OCI-LY7 (cell line): ENCODE measurements at regions not wholly inside any gene's neighbourhood (a gene's known extent, or its start where the extent isn't known, plus 50 kb on each side); places are given as distances from the start of the nearest gene placed in this dataset.
"Not testable (repeated sequence)": the region's sequence is repeated elsewhere in the genome, so short reads cannot be mapped to it uniquely, and the experiment has no call there.

Source experiments
- BruUV-seq: library from RNA; stranded (reverse); fragments of 400-500 nt; replicated peaks from 2 replicates; lab custom pipeline; 2021; lab: Mats Ljungman, UMichigan
- CTCF ChIA-PET: fragments of 300-600 bp; sonication (Branson Sonifier 250); formaldehyde crosslinking; loops from one replicate; lab custom pipeline; 2022; ENCODE audit warnings: antibody characterized with exemption; ENCODE audit not compliant: unreplicated experiment; lab: Charles Lee
- POLR2A ChIA-PET: fragments of 300-600 bp; sonication (Branson Sonifier 250); formaldehyde crosslinking; loops from one replicate; lab custom pipeline; 2022; ENCODE audit warnings: antibody characterized with exemption; lab: Charles Lee
- DNase-seq: peaks from one replicate; pipeline ENCODE4 v3.0.0-alpha.2; 2015; ENCODE audit warnings: low spot score
- H2AFZ ChIP-seq: fragments of 200-600 bp; sonication (generic), shearing (Covaris generic); 2 replicates; pipeline ENCODE4 v1.6.1; 2014; ENCODE audit warnings: mild to moderate bottlenecking, antibody characterized with exemption, low read length, moderate library complexity
- H3K27ac ChIP-seq: fragments of 200-600 bp; sonication (generic); 2 replicates; pipeline ENCODE4 v1.5.1; 2014; ENCODE audit warnings: mixed run types, low read depth, mild to moderate bottlenecking, moderate library complexity, low read length, inconsistent platforms; ENCODE audit not compliant: poor library complexity, severe bottlenecking
- H3K36me3 ChIP-seq: fragments of 200-600 bp; sonication (generic); 2 replicates; pipeline ENCODE4 v1.6.1; 2014; ENCODE audit warnings: mild to moderate bottlenecking, antibody characterized with exemption, low read length, moderate library complexity, mixed read lengths; ENCODE audit not compliant: insufficient read depth
- H3K4me1 ChIP-seq: fragments of 200-600 bp; sonication (generic); 2 replicates; pipeline ENCODE4 v1.5.1; 2014; ENCODE audit warnings: mild to moderate bottlenecking, low read length; ENCODE audit not compliant: insufficient read depth, poor library complexity, severe bottlenecking
- H3K4me2 ChIP-seq: fragments of 200-600 bp; sonication (generic); 2 replicates; pipeline ENCODE4 v1.6.1; 2014; ENCODE audit warnings: mild to moderate bottlenecking, low read length
- H3K4me3 ChIP-seq: fragments of 200-600 bp; sonication (generic); 2 replicates; pipeline ENCODE4 v1.5.1; 2014; ENCODE audit warnings: mild to moderate bottlenecking, low read depth, low read length; ENCODE audit not compliant: poor library complexity, severe bottlenecking
- H3K79me2 ChIP-seq: fragments of 200-600 bp; sonication (generic); 2 replicates; pipeline ENCODE4 v1.6.1; 2016; ENCODE audit warnings: low read depth, mild to moderate bottlenecking, low read length, moderate library complexity, mixed read lengths; ENCODE audit not compliant: insufficient read depth
- H3K9me2 ChIP-seq: fragments of 200-600 bp; sonication (generic); 2 replicates; pipeline ENCODE4 v1.6.1; 2016; ENCODE audit warnings: mild to moderate bottlenecking, low read length, mixed read lengths; ENCODE audit not compliant: insufficient read depth
- H3K9me3 ChIP-seq: fragments of 200-600 bp; sonication (generic); 2 replicates; pipeline ENCODE4 v1.6.1; 2014; ENCODE audit warnings: mild to moderate bottlenecking, mixed run types, low read length, mixed read lengths
- H4K20me1 ChIP-seq: fragments of 200-600 bp; sonication (generic); 2 replicates; pipeline ENCODE4 v1.6.1; 2014; ENCODE audit warnings: mild to moderate bottlenecking, antibody characterized with exemption, low read length, moderate library complexity, mixed read lengths; ENCODE audit not compliant: insufficient read depth
- CTCF ChIP-seq: fragments of 200-600 bp; sonication (generic); conservative IDR thresholded peaks from 2 replicates; pipeline ENCODE4 v1.5.1; 2014; ENCODE audit warnings: mild to moderate bottlenecking, antibody characterized with exemption, low read length, moderate library complexity, mixed read lengths
- EZH2phosphoT487 ChIP-seq: fragments of 200-600 bp; sonication (generic); IDR thresholded peaks from 2 replicates; pipeline ENCODE4 v1.6.1; 2018; ENCODE audit warnings: low read depth, borderline replicate concordance, mild to moderate bottlenecking, mixed run types, antibody characterized with exemption, low read length, moderate library complexity, mixed read lengths
- intact Hi-C: fragments of 100-400 bp; cut with micrococcal nuclease; formaldehyde crosslinking; loops from one replicate; pipeline ENCODE4 v1.10.0; 2022; ENCODE audit not compliant: unreplicated experiment

GRCh38 chr4:75168548-75168947, 235.6 kb downstream of the PARM1 start:
- H3K79me2 ChIP-seq, result no peaks in the 10 kb centered on the region
- intact Hi-C loops, result no loop called here
- DNase-seq, result no peak
- H3K4me3 ChIP-seq, result no peak overlapping the region
- H4K20me1 ChIP-seq, result no peaks in the 10 kb centered on the region
- no peaks in the 10 kb centered on the region for H3K9me3 ChIP-seq
- no peak overlapping the region for H3K27ac ChIP-seq
- BruUV-seq, result no TSS peak
- no peak overlapping the region for H2AFZ ChIP-seq
- no peak overlapping the region for H3K4me2 ChIP-seq
- ChIA-PET CTCF (no interaction called here), POLR2A (no interaction called here)
- H3K36me3 ChIP-seq, result no peaks in the 10 kb centered on the region
- no peak for TF ChIP-seq CTCF
- TF ChIP-seq EZH2phosphoT487, result no peak
- H3K9me2 ChIP-seq, result no peaks in the 10 kb centered on the region
- H3K4me1 ChIP-seq, result no peaks in the 10 kb centered on the region

- CTCF ChIA-PET, DNase-seq, H2AFZ ChIP-seq, H3K27ac ChIP-seq, H3K36me3 ChIP-seq, BruUV-seq, H3K4me2 ChIP-seq, H4K20me1 ChIP-seq, H3K9me3 ChIP-seq, H3K9me2 ChIP-seq, intact Hi-C loops, H3K79me2 ChIP-seq, H3K4me1 ChIP-seq, H3K4me3 ChIP-seq: not testable (repeated sequence)
- POLR2A ChIA-PET, result interaction anchor here (0.6 to 0.7 kb wide), 2 partner anchors 33 to 263 kb away, joined by 3 read pairs; no protein-coding TSS in a partner anchor
Measured at GRCh38 chr4:75165100-75165499, 232.2 kb downstream of the PARM1 start.

GRCh38 chr4:75158451-75158850, 225.5 kb downstream of the PARM1 start:
- Histone ChIP-seq H3K79me2 (no peaks in the 10 kb centered on the region), H2AFZ (no peak overlapping the region), H3K9me2 (no peaks in the 10 kb centered on the region), H3K4me3 (no peak overlapping the region), H3K27ac (no peak overlapping the region), H3K4me1 (no peaks in the 10 kb centered on the region), H3K4me2 (no peak overlapping the region), H3K9me3 (0 out of 2 replicates have a peak, but pooled peaks cover 9% of the 10 kb centered on the region), H3K36me3 (no peaks in the 10 kb centered on the region), H4K20me1 (no peaks in the 10 kb centered on the region)
- intact Hi-C loops, result no loop called here
- TF ChIP-seq EZH2phosphoT487 (no peak), CTCF (no peak)
- no peak for DNase-seq
- BruUV-seq, result no TSS peak
- ChIA-PET CTCF (no interaction called here), POLR2A (interaction anchor here (0.7 kb wide), 1 partner anchor 1650 kb away, joined by 6 read pairs; no protein-coding TSS in a partner anchor)
